Trophoblast cell (in vitro differentiated cells and primary cell): ENCODE measurements at regions not wholly inside any gene's neighbourhood (a gene's known extent, or its start where the extent isn't known, plus 50 kb on each side); places are given as distances from the start of the nearest gene placed in this dataset.

Source experiments
- DNase-seq, 2 donors: peaks; one replicate each; pipeline ENCODE4 v3.0.0-alpha.2; 2016
- H2AFZ ChIP-seq: 2 replicates; pipeline ENCODE4 v1.6.1; 2013; ENCODE audit warnings: low read length, moderate library complexity, mild to moderate bottlenecking; ENCODE audit not compliant: insufficient read depth, poor library complexity
- H2AK5ac ChIP-seq: 2 replicates; pipeline ENCODE4 v1.6.1; 2013; ENCODE audit warnings: mild to moderate bottlenecking, low read length
- H2BK120ac ChIP-seq: 2 replicates; pipeline ENCODE4 v1.6.1; 2013; ENCODE audit warnings: low read length, mild to moderate bottlenecking, moderate library complexity; ENCODE audit not compliant: insufficient read depth, poor library complexity
- H2BK12ac ChIP-seq: 2 replicates; pipeline ENCODE4 v1.6.1; 2013; ENCODE audit warnings: mild to moderate bottlenecking, low read length, moderate library complexity
- H2BK5ac ChIP-seq: 2 replicates; pipeline ENCODE4 v1.6.1; 2013; ENCODE audit warnings: low read length, low read depth, moderate library complexity, mild to moderate bottlenecking; ENCODE audit not compliant: poor library complexity
- H3K14ac ChIP-seq: 2 replicates; pipeline ENCODE4 v1.6.1; 2013; ENCODE audit warnings: mild to moderate bottlenecking, low read length
- H3K18ac ChIP-seq: 2 replicates; pipeline ENCODE4 v1.6.1; 2013; ENCODE audit warnings: mild to moderate bottlenecking, low read length
- H3K23ac ChIP-seq: 2 replicates; pipeline ENCODE4 v1.6.1; 2013; ENCODE audit warnings: low read length
- H3K27ac ChIP-seq: 2 replicates; pipeline ENCODE4 v1.5.1; 2013; ENCODE audit warnings: low read depth, mild to moderate bottlenecking, inconsistent platforms, low read length, moderate library complexity
- H3K27me3 ChIP-seq: 2 replicates; pipeline ENCODE4 v1.6.1; 2013; ENCODE audit warnings: inconsistent platforms, mild to moderate bottlenecking, low read length, moderate library complexity; ENCODE audit not compliant: insufficient read depth
- H3K36me3 ChIP-seq, 2 experiments: 1 replicate in 1 of 2; 2 replicates in 1 of 2; pipeline ENCODE4 v1.6.1; 2013; ENCODE audit warnings: low read length in 2 of 2, mild to moderate bottlenecking in 2 of 2, moderate library complexity in 1 of 2; ENCODE audit not compliant: insufficient read depth in 2 of 2, control insufficient read depth in 1 of 2
- H3K4ac ChIP-seq: 2 replicates; pipeline ENCODE4 v1.6.1; 2013; ENCODE audit warnings: low read depth, mild to moderate bottlenecking, low read length, moderate library complexity
- H3K4me1 ChIP-seq, 2 experiments: 1 replicate in 1 of 2; 2 replicates in 1 of 2; pipeline ENCODE4 v1.6.1; 2013; ENCODE audit warnings: low read length in 2 of 2, mild to moderate bottlenecking in 2 of 2, moderate library complexity in 1 of 2; ENCODE audit not compliant: insufficient read depth in 2 of 2, control insufficient read depth in 1 of 2
- H3K4me2 ChIP-seq: 2 replicates; pipeline ENCODE4 v1.6.1; 2013; ENCODE audit warnings: inconsistent platforms, mild to moderate bottlenecking, low read length, moderate library complexity
- H3K4me3 ChIP-seq: 2 replicates; pipeline ENCODE4 v1.5.1; 2013; ENCODE audit warnings: mild to moderate bottlenecking, low read depth, low read length, inconsistent platforms
- H3K79me1 ChIP-seq: one replicate; pipeline ENCODE4 v1.6.1; 2013; ENCODE audit warnings: low read length
- H3K79me2 ChIP-seq: 2 replicates; pipeline ENCODE4 v1.6.1; 2013; ENCODE audit warnings: low read length, mild to moderate bottlenecking; ENCODE audit not compliant: control insufficient read depth, insufficient read depth, poor library complexity
- H3K9ac ChIP-seq: 2 replicates; pipeline ENCODE4 v1.6.1; 2013; ENCODE audit warnings: mild to moderate bottlenecking, low read length
- H3K9me3 ChIP-seq: 2 replicates; pipeline ENCODE4 v1.6.1; 2013; ENCODE audit warnings: low read depth, mild to moderate bottlenecking, control low read depth, inconsistent platforms, low read length; ENCODE audit not compliant: insufficient read depth
- H4K12ac ChIP-seq: 2 replicates; pipeline ENCODE4 v1.6.1; 2013; ENCODE audit warnings: low read depth, mild to moderate bottlenecking, low read length, moderate library complexity
- H4K8ac ChIP-seq: 2 replicates; pipeline ENCODE4 v1.6.1; 2013; ENCODE audit warnings: low read depth, mild to moderate bottlenecking, low read length, moderate library complexity
- H4K91ac ChIP-seq: one replicate; pipeline ENCODE4 v1.6.1; 2013; ENCODE audit warnings: low read depth, mild to moderate bottlenecking, low read length, moderate library complexity
- WGBS: extraction: QIAGEN DNeasy Blood & Tissue Kit; methylation state at CpG from one replicate; pipeline ENCODE4 v1.1.7; 2013; ENCODE audit warnings: missing lambda C conversion rate; ENCODE audit not compliant: insufficient read length, insufficient coverage; ENCODE audit errors: extremely low coverage; 5-methylcytosine and 5-hydroxymethylcytosine counted together

GRCh38 chr11:120031612-120032600 lies 106.0 kb downstream of the TRIM29 start:
- no peak overlapping the region for H3K23ac ChIP-seq
- no peak for DNase-seq

DNA sequence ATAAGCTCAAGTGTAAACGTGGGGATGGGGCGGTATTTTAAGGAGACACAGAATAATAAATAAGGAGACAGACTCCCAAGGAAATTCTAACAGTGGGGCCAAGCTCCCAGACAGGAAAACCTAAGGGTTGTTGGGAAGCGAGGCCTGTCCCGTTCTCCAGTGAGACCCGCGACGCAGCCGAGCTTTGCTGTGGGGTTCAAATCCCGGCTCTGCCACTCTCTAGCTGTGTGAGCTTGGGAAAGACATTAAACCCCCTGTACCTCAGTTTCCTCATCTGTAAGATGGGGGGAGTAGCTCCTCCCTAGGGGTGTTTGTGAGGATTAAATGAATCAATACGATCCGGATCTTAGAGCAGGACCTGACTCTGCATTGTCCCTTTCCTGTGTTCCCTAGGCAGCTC lies 106.8 kb downstream of the TRIM29 start:
- no CpG with 5 or more reads among the region's 11 CpGs for WGBS
- H3K9ac ChIP-seq: no peak overlapping the region
- no peaks in the 10 kb centered on the region for H3K36me3 ChIP-seq
- no peak overlapping the region for H3K18ac ChIP-seq
- no peak overlapping the region for H3K23ac ChIP-seq
- no peak overlapping the region for H2BK120ac ChIP-seq
- H2AFZ ChIP-seq: no peak overlapping the region
- DNase-seq: no peak
- no peak overlapping the region for H3K4me2 ChIP-seq
- no peak overlapping the region for H3K4me3 ChIP-seq
- no peak overlapping the region for H3K14ac ChIP-seq
- peaks cover 0 to 2% of the 10 kb centered on the region in 2 experiments for H3K4me1 ChIP-seq
- no peaks in the 10 kb centered on the region for H3K27me3 ChIP-seq
- H3K79me1 ChIP-seq: peaks cover under 1% of the 10 kb centered on the region
- H4K8ac ChIP-seq: no peak overlapping the region
- H3K9me3 ChIP-seq: peaks cover 1% of the 10 kb centered on the region
- no peaks in the 10 kb centered on the region for H3K79me2 ChIP-seq
- H3K4ac ChIP-seq: no peak overlapping the region
- no peak overlapping the region for H2AK5ac ChIP-seq
- H2BK5ac ChIP-seq: no peak overlapping the region
- H3K27ac ChIP-seq: no peak overlapping the region
- H4K12ac ChIP-seq: no peak overlapping the region
- no peak overlapping the region for H2BK12ac ChIP-seq
- H4K91ac ChIP-seq: no peak overlapping the region

More at GRCh38 chr11:120031612-120032600, 106.0 kb downstream of the TRIM29 start:
- Histone ChIP-seq H2AK5ac (no peak overlapping the region), H3K79me1 (no peaks in the 10 kb centered on the region), H4K91ac (no peak overlapping the region), H3K4me1 (peaks cover 0 to 2% of the 10 kb centered on the region in 2 experiments), H3K4me2 (no peak overlapping the region), H2AFZ (no peak overlapping the region), H3K4ac (no peak overlapping the region), H4K8ac (no peak overlapping the region), H3K79me2 (no peaks in the 10 kb centered on the region), H3K27ac (no peak overlapping the region), H2BK120ac (no peak overlapping the region), H3K27me3 (no peaks in the 10 kb centered on the region), H3K9ac (no peak overlapping the region), H3K9me3 (peaks cover 1% of the 10 kb centered on the region), H3K36me3 (no peaks in the 10 kb centered on the region), H2BK5ac (no peak overlapping the region), H4K12ac (no peak overlapping the region), H3K14ac (no peak overlapping the region), H3K18ac (no peak overlapping the region), H3K4me3 (no peak overlapping the region), H2BK12ac (no peak overlapping the region)
- WGBS: no CpG with 5 or more reads among the region's 11 CpGs

GRCh38 chr11:120030411-120030810 lies 107.5 kb downstream of the TRIM29 start:
- H2BK12ac ChIP-seq: no peak overlapping the region
- no peak overlapping the region for H3K18ac ChIP-seq
- H3K14ac ChIP-seq: no peak overlapping the region
- no peaks in the 10 kb centered on the region for H3K27me3 ChIP-seq
- H4K8ac ChIP-seq: no peak overlapping the region
- no peak overlapping the region for H2BK5ac ChIP-seq
- H3K9me3 ChIP-seq: peaks cover 1% of the 10 kb centered on the region
- H3K9ac ChIP-seq: no peak overlapping the region
- no peak overlapping the region for H2BK120ac ChIP-seq
- DNase-seq: no peak
- no peaks in the 10 kb centered on the region for H3K79me2 ChIP-seq
- H3K79me1 ChIP-seq: peaks cover 8% of the 10 kb centered on the region
- H4K12ac ChIP-seq: no peak overlapping the region
- H3K4me1 ChIP-seq: peaks cover 4 to 5% of the 10 kb centered on the region in 2 experiments
- WGBS: no CpG with 5 or more reads among the region's 4 CpGs
- H3K36me3 ChIP-seq: no peaks in the 10 kb centered on the region
- no peak overlapping the region for H4K91ac ChIP-seq
- no peak overlapping the region for H2AK5ac ChIP-seq
- H3K4ac ChIP-seq: no peak overlapping the region
- H3K4me2 ChIP-seq: no peak overlapping the region
- H2AFZ ChIP-seq: no peak overlapping the region
- no peak overlapping the region for H3K27ac ChIP-seq
- no peak overlapping the region for H3K23ac ChIP-seq
- H3K4me3 ChIP-seq: no peak overlapping the region

DNA sequence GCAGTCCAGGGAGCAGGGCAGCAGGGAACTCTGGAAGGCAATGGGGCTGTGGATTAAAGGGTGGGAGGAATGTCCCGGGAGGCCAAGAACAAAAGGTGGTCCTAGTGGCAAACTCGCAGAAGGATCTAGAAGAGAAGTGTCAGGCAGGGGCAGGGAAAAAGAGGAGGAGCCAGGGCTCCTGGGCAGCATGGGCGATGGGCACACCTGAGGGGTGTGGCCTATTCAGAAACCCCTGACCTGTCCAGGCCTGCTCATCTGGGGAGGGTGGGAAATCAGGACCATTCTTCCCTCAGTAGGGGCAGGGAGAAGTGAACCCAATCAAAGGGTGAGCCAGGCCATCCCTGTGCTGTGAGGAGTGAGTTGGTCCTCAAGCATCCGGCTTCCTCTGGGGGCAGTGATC lies 108.6 kb downstream of the TRIM29 start:
- Histone ChIP-seq H3K27me3 (no peaks in the 10 kb centered on the region), H2BK5ac (no peak overlapping the region), H4K8ac (no peak overlapping the region), H3K18ac (no peak overlapping the region), H2BK120ac (no peak overlapping the region), H3K9ac (no peak overlapping the region), H2AFZ (no peak overlapping the region), H2AK5ac (no peak overlapping the region), H3K36me3 (no peaks in the 10 kb centered on the region), H3K4ac (no peak overlapping the region), H3K79me2 (no peaks in the 10 kb centered on the region), H3K4me3 (no peak overlapping the region), H3K23ac (no peak overlapping the region), H2BK12ac (no peak overlapping the region), H3K79me1 (peaks cover 17% of the 10 kb centered on the region), H4K91ac (no peak overlapping the region), H3K4me2 (no peak overlapping the region), H3K27ac (no peak overlapping the region), H4K12ac (no peak overlapping the region), H3K14ac (no peak overlapping the region), H3K9me3 (no peaks in the 10 kb centered on the region), H3K4me1 (peaks cover 12 to 13% of the 10 kb centered on the region in 2 experiments)
- whole genome bisulfite sequencing: no CpG with 5 or more reads among the region's 4 CpGs
- no peak for DNase-seq
